Parathyroid adenoma (tissue), 2 donors: ENCODE measurements at regions not wholly inside any gene's neighbourhood (a gene's known extent, or its start where the extent isn't known, plus 50 kb on each side); places are given as distances from the start of the nearest gene placed in this dataset.
A peak's percentile ranks its signal among the peaks of the same experiment; 100 is the strongest.

Experiments
- H2AFZ ChIP-seq: fragments of 300-600 bp; sonication (generic); one replicate; pipeline ENCODE4 v1.7.0; 2017; ENCODE audit warnings: antibody characterized with exemption, mild to moderate bottlenecking
- H3K27ac ChIP-seq: fragments of 300-600 bp; sonication (generic); one replicate; pipeline ENCODE4 v1.7.0; 2017
- H3K27me3 ChIP-seq: fragments of 300-600 bp; sonication (generic); one replicate; pipeline ENCODE4 v1.7.0; 2017; ENCODE audit warnings: low read length; ENCODE audit not compliant: control insufficient read depth, insufficient read depth
- H3K36me3 ChIP-seq: fragments of 300-600 bp; sonication (generic); one replicate; pipeline ENCODE4 v1.7.0; 2017; ENCODE audit warnings: low read length; ENCODE audit not compliant: control insufficient read depth, insufficient read depth
- H3K4me1 ChIP-seq: fragments of 300-600 bp; sonication (generic); one replicate; pipeline ENCODE4 v1.7.0; 2017; ENCODE audit warnings: control low read depth
- H3K4me2 ChIP-seq: fragments of 300-600 bp; sonication (generic); one replicate; pipeline ENCODE4 v1.7.0; 2017; ENCODE audit warnings: low read length
- H3K4me3 ChIP-seq: fragments of 300-600 bp; sonication (generic); one replicate; pipeline ENCODE4 v1.7.0; 2017; ENCODE audit warnings: low read depth, low read length
- H3K79me2 ChIP-seq: fragments of 300-600 bp; sonication (generic); one replicate; pipeline ENCODE4 v1.7.0; 2017; ENCODE audit warnings: control low read depth
- H3K9ac ChIP-seq: fragments of 300-600 bp; sonication (generic); one replicate; pipeline ENCODE4 v1.7.0; 2017; ENCODE audit warnings: mild to moderate bottlenecking
- H3K9me3 ChIP-seq: fragments of 300-600 bp; sonication (generic); one replicate; pipeline ENCODE4 v1.7.0; 2017; ENCODE audit warnings: low read length; ENCODE audit not compliant: control insufficient read depth
- TF ChIP-seq, protein P1 (sequence below): fragments of 300-600 bp; sonication (generic); IDR thresholded peaks from one replicate; pipeline ENCODE4 v1.7.0; 2017; ENCODE audit warnings: antibody characterized with exemption, mild to moderate bottlenecking
- donor health status: primary hyperparathyroidism.

DNA sequence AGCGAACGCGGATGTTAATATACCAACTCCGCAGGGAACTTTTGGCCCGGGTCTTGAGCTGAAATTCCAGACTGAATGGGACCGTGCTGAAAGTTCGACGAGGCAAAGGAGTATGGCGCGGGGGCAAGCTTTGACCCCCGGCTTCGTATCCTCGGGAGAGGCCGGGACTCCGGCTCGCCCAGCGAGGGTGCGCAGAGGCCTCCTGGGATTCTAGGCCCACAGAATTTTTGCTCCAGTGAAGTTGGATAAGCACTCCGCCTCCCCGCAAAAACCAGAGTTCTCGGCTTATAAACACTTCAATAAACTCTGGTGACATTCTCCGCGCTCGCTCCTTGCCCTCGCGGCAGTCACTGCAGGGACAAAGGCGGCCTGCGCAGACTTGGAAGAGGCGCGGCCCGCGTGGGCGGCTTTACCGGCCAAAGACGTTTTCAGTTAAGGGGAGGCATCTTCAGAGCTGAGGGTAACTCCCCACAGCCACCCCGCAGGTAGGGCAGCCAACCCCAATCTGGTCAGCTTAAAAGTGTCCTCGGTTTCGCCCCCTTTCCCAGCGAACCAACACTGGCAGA lies 112.6 kb downstream of the KCNRG start:
- peaks cover 3% of the 10 kb centered on the region for H3K4me1 ChIP-seq
- TF ChIP-seq, protein P1, sequence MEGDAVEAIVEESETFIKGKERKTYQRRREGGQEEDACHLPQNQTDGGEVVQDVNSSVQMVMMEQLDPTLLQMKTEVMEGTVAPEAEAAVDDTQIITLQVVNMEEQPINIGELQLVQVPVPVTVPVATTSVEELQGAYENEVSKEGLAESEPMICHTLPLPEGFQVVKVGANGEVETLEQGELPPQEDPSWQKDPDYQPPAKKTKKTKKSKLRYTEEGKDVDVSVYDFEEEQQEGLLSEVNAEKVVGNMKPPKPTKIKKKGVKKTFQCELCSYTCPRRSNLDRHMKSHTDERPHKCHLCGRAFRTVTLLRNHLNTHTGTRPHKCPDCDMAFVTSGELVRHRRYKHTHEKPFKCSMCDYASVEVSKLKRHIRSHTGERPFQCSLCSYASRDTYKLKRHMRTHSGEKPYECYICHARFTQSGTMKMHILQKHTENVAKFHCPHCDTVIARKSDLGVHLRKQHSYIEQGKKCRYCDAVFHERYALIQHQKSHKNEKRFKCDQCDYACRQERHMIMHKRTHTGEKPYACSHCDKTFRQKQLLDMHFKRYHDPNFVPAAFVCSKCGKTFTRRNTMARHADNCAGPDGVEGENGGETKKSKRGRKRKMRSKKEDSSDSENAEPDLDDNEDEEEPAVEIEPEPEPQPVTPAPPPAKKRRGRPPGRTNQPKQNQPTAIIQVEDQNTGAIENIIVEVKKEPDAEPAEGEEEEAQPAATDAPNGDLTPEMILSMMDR: no peak
- H3K9ac ChIP-seq: no peak overlapping the region

DNA sequence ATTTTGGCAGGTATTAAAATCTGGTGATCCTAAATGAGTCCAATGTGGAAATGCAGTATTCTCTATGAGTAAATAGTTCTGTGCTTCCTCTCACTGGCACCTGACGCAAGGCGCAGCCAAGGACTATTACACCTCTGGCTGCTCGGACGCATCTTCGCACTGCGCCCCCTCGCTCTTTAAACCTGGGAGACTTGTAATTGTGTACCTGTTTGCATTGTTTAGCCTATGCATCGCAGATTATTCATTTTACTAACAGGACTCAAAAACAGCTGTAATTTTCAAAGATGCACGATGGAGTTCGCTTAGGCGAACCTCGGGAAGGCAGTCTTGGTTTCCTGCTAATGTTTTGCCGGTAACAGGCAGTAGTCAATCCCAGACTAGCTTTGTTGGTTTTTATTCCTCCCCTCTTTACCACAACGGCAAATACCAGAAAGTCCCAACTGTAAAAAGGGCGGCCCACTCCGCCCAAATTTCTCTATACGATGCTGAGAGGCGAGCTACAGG lies 113.2 kb downstream of the KCNRG start:
- Histone ChIP-seq H3K79me2 (no peaks in the 10 kb centered on the region), H3K27me3 (peaks cover 13% of the 10 kb centered on the region), H3K9ac (no peak overlapping the region), H3K36me3 (no peaks in the 10 kb centered on the region), H3K9me3 (no peaks in the 10 kb centered on the region), H3K4me1 (no peaks in the 10 kb centered on the region), H2AFZ (no peak overlapping the region), H3K27ac (no peak overlapping the region), H3K4me2 (no peak overlapping the region), H3K4me3 (no peak overlapping the region)
- TF ChIP-seq, protein P1: no peak

More for the DNA sequence above, 112.6 kb downstream of the KCNRG start:
- peak overlapping the region; percentile 20 for H3K4me3 ChIP-seq
- peaks cover 9% of the 10 kb centered on the region for H3K27me3 ChIP-seq
- H3K4me2 ChIP-seq: peak overlapping the region; percentile 88
- H3K79me2 ChIP-seq: no peaks in the 10 kb centered on the region
- H3K27ac ChIP-seq: no peak overlapping the region
- H3K9me3 ChIP-seq: no peaks in the 10 kb centered on the region
- H3K36me3 ChIP-seq: no peaks in the 10 kb centered on the region
- no peak overlapping the region for H2AFZ ChIP-seq

DNA sequence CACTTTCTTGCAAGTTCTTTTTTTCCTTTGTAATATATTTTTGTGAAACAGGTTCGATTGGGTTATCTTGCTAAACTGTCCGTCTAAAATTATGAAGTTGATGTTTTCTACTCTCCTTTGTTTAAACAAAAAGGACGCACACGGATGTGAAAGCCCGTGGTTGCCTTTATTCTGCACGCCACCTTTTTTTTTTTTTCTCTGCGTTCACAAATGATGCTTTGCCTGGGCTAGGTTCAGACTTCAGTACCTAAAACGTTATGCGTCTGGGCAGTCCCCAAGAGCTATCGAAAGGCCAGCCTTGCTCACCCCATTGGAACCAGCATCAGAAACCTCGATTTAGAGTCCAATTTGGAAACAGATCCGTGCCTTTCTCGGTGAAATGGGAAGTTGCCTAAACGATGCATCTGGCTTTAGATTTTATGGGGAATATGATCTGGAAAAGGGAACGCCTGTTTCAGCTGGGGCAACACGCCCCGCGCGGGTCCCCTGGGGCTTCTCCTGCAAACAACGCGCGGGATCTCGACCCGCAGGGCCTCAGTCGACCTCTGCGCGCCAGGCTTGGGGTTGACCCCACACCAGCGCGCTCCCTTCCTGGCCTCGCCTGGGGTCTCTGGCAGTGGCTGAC lies 113.9 kb downstream of the KCNRG start:
- no peaks in the 10 kb centered on the region for H3K9me3 ChIP-seq
- H3K4me3 ChIP-seq: no peak overlapping the region
- no peaks in the 10 kb centered on the region for H3K36me3 ChIP-seq
- H3K4me2 ChIP-seq: peak overlapping the region; percentile 64
- no peak overlapping the region for H2AFZ ChIP-seq
- no peak overlapping the region for H3K27ac ChIP-seq
- peaks cover 13% of the 10 kb centered on the region for H3K27me3 ChIP-seq
- no peaks in the 10 kb centered on the region for H3K4me1 ChIP-seq
- H3K9ac ChIP-seq: no peak overlapping the region
- TF ChIP-seq, protein P1: no peak
- H3K79me2 ChIP-seq: no peaks in the 10 kb centered on the region

DNA sequence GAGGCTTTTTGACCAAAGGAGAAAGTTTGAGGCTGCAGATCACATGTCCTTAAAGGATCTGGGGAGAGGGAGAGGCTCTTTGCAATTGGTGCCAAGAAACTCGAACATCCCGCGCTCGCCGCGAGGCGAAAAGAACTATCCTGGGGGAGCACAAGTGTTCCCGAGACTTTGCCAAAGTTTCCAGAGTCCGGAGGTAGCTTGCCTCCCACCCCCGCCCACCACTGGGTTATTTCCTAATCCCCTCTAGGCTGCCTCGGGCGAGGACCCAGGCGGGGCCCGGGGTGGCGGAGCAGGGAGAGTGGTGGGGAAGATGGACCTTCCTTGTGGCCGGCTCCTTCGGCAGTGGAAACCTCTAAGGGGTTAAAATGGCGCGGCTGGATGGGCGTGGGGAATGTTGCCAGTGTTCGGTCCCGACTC lies 114.5 kb downstream of the KCNRG start:
- H3K27ac ChIP-seq: peak overlapping the region; percentile 42
- H3K9me3 ChIP-seq: no peaks in the 10 kb centered on the region
- H3K4me2 ChIP-seq: peak overlapping the region; percentile 64
- no peak overlapping the region for H3K9ac ChIP-seq
- H3K79me2 ChIP-seq: no peaks in the 10 kb centered on the region
- H3K4me3 ChIP-seq: peak overlapping the region; percentile 48
- H3K36me3 ChIP-seq: no peaks in the 10 kb centered on the region
- H2AFZ ChIP-seq: no peak overlapping the region
- no peaks in the 10 kb centered on the region for H3K4me1 ChIP-seq
- TF ChIP-seq, protein P1: no peak
- H3K27me3 ChIP-seq: peaks cover 13% of the 10 kb centered on the region
